NCI-H748 (cell line): ENCODE measurements at regions not wholly inside any gene's neighbourhood (a gene's known extent, or its start where the extent isn't known, plus 50 kb on each side); places are given as distances from the start of the nearest gene placed in this dataset.
"Not testable (repeated sequence)": the region's sequence is repeated elsewhere in the genome, so short reads cannot be mapped to it uniquely, and the experiment has no call there.

Source experiments
- DNase-seq: peaks from one replicate; lab custom pipeline; 2025; ENCODE audit not compliant: unreplicated experiment; lab: John Stamatoyannopoulos, UW

DNA sequence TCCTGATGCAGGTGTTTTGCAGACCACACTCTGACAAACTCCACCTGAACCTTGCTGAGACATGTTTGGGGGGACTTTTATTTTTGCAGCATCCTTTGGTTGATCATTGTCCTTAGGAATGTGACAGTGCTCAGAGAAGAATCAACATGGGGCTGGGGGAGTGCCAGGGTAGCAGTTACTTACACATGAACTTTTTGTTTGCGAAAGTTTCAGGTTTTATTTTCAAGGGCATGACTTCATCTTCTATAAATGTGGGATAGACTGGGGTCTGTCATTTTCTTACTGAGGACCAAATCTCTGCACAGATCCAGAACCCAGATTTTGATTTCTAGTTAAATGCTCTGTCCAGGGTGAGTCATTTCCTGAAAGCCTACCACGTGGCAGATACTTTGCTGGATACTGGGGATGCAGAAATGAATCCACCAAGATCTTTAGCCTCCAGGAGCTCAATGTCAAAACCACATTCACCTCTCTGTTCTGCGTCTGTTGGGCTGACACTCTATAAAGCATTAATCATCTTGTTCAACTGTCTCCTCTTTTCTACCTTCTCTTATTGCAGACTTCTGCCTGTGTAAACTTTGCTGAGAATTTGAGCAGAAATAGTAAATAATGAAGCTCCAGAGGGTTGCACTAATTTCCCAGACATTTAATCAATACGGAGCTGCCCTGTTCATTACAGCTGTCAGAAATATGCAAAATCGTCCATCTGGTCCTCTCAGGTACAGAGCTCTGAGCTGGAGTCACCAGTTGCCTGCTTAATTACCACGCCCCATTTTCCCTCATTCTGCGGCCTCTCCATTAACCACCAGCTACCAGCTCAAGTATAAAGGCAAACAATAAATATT is 387.9 kb downstream of the MIAT start:
- peak; percentile 84 for DNase-seq

DNA sequence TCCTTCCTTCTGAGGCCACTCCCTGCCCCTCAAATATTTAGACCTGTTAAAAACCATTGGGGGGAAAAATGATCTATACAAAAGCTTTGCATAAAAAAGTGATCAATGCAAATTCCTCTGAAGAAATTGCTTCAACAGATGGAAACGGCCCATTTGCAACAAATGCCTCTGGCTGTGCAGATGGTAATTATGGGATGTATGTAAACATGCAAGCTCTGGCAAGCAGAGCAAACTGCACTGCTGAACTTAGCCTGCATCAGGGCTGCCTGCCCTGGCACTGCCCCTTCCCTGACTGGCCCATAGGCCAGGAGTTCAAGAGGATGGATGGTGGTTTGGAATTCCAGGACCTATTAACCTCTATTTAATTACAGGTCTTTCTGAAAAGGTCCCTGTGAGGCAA is 388.7 kb downstream of the MIAT start:
- DNase-seq, result peak; percentile 81

DNA sequence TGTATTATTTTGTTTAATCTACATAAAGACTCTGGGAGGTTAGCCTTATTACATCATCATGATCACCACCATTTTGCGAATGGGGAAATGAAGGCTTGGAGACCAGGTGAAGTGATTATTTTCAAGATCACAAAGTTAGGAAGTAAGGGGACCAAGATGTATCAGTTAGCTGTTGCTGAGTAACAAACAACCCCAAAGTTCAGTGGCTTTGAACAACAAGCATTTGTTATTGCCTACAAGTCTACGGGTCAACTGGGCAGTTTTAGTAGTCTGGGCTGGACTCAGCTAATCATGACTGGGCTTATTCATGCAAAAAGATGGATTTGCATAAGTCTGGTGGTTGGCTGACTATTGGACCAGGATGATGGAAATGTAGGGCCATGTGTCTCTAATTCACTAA is 389.2 kb downstream of the MIAT start:
- no peak for DNase-seq

DNA sequence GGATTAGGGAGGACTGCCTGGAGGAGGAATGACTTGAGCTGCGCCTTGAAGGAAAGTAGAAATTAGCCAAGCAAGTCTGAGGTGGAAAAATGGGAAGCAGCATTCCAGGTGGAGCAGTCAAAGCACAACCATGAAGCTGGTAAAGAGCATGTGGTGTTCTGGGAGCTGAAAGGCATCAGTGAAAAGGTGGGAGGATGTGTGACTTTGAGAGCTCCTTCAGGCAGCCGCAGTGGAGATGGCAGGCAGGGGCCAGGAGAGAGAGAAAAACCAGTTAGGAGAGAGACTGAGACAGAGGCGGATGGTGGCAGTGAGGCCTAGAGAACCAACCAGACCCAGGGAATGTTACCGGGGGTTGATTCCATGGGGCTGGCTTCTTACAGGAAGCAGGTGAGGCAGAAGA is 393.4 kb downstream of the MIAT start:
- DNase-seq, result no peak

DNA sequence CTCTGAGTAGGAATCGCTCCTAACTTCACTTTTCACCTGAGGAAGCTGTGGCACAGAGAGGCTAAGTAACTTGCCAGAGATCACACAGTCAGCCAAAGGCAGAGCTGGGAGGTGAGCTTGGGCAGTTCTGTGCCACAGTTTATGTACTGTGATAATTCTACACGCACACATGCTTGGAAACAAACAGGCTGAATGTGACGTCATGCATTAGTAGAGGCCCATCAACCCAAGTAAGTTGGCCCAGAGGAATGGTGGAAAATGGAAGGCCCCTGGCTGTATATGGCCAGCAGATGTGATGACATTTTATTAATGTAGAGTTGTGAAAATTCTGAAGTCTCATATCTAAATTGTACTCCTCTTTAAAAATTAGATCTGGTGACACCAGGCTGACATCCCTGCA is 394.0 kb downstream of the MIAT start:
- no peak for DNase-seq

DNA sequence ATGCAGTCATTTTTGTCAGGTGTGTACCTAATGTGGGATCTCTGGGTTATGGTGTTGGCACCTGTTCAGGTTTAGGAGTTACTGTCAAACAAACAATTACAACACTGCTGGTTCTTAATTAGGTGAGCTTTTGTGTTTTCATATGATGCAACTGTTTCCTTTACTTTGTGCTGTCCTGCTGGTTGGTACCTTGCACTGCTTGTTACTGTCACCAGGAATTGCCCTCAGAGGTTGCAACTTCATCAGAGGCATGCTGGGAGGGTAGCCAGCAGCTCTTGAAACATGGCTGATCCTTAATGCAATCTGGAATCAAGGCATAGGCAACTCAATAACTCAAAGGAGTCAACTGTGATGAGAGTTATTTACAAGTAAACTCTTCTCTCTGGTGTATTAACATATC is 400.3 kb downstream of the MIAT start:
- peak; percentile 53 for DNase-seq

DNA sequence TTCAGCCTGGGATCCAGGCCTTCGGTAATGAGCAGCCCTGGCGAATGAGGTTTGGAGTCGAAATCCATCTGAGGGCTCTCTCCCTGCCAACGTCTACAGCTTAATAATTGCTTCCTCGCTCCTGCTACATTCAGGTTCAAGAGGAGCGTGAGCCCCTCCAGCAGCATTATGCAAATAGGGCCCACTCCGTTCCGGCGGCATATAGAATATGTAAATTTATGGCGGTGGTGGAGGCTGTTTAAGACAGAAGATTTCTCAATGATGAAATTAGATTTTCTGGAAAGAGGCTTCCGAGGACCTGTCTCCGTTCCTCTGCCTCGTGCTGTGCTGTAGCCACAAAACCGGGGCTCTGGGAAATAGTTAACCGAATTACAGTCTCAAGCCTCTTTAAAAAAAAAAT is 402.8 kb downstream of the MIAT start:
- DNase-seq, result no peak

DNA sequence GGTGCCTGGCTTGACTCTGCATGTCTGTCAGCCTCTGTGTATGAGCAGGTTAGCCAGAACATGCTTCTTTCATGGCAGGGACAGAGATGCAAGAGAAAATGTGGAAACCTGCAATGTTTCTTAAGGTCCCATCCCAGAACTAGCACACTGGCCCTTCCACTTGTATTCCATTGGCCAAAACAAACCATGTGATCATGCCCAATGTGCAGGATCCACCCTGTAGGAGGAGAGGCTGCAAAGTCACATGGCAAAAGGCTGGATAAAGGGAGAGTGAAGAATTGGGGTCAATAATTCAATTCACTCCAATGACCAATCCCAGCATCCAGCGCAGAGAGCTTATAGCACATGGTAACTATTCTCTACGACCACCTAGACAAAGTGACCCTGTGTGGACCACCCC is 405.5 kb downstream of the MIAT start:
- no peak for DNase-seq

DNA sequence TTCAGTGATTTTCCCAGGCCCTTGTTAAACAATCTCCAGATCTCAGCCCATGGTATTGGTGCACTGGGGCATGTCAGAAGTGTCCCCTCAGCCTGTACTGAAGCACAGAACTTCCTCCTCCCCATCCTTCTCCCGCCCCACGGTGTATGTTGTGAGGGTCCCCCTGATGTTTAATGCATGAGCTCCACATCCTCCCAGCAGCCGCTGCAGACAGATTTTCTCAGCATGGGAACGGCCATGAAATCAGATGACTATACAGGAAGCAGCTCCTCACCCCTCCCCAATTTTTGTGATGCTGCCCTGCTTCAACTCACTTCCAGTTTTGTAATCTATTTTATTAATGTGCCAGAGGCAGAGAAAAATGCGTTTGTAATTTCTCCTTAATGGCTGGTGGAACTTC is 406.0 kb downstream of the MIAT start:
- DNase-seq, result no peak

DNA sequence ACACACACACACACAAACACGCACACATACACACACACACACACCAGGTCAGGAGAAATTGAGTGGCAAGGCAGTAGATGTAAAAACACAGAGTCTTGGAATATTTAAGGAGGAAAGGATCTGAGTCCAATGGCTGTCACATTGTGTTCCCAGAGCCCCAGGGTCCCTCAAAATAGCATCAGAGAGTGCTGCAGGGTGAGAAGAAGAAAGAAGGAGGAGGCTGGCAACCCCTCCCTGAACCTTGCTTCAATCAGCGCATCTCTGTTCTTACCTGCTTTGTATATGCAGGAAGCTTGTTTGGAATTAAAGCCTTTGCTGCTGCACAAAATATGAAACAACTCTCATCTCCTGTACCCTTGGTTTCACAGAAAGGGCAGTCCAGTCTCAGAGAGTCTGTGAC is 406.5 kb downstream of the MIAT start:
- DNase-seq, result no peak

DNA sequence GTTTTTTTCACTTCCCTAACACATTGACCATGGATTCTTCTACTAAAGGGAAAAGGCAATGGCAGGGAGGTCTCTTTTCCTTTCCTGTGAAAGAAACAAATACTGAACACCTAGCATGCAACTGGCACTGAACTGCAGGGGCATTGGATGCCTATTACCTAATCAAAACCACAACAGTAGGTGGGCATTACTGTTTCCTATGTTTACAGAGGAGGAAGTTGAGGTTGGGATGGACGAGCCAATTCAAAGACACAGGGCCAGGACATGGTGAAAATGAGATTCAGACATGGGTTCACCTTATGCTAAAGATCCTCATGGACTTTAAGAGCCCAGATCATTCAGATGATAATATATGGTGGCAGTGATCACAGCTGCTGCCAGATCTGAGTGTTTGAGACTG is 407.0 kb downstream of the MIAT start:
- DNase-seq, result no peak

DNA sequence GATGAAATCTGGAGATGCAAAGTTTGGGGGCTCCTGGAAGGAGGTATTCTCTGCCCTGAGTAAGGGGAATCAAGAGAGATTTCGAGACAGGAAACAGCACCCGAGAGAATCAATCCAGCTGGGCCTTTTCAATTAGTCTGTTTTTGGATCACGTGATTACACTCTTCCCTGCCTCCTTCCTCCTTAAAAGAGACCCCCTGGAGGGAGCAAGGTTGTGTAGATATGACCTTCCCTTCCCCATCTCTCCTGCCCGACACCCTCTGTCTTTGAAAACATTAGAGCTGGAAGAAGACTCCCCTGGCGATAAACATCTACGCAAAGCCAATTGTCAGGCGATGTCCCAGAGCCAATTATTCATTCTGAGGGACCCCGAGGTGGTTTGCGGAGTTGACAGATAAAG is 407.9 kb downstream of the MIAT start:
- DNase-seq, result peak; percentile 57

DNA sequence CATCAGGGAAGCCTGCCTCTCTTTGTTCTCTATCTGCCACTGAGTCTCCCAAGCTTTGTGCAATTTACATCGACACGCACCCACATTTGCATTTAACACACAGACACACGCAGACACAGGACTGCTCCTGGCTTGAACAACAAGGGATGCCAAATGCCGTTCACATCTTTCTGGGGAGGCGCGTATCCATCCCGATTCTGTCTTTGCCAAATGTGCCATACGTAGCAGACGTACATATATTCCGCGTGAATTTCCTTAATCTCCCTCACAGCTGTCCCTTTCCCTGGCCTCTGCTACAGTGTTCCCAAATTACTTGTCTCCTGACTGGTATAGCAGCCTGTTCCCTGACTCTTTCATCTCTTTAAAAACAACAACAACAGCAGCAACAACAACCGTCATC is 409.5 kb downstream of the MIAT start:
- DNase-seq, result no peak

DNA sequence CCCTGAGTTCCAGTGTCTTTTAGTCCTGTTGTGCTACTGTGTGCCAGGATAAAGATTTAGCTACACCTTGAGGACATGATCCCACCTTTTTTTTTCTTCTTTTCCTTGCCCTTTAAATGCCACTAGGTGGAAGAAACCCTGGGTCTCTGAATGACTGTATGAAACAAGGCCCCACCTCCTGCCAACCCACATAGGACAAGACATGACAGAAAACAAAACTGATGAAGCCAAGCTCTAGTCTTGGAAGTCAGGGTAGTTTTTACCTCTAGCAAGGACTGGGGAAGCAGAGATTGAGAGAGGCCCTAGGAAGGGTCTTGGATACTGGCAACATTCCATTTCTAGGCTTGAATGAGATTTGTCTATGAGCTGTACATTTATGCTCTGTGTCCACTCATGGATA is 410.7 kb downstream of the MIAT start:
- DNase-seq, result no peak

DNA sequence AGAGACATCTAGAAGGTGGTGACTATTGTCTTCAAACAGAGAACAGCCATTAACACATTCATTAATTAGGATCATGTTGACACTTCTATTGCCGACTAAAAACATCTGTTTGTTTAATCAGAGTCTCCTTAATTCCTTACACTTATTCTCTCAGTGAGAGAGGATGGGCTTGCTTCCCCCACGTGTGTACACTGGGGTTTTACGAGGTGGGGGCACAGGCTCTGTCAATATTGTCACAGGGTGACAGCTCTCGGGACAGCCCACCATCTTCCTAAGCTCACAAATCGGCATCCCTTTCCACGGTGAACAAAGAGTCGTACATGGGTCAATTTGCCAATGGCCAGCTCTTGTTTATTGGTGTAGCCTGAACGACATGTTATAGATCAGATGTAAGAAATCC is 413.2 kb downstream of the MIAT start:
- DNase-seq, result peak; percentile 7

DNA sequence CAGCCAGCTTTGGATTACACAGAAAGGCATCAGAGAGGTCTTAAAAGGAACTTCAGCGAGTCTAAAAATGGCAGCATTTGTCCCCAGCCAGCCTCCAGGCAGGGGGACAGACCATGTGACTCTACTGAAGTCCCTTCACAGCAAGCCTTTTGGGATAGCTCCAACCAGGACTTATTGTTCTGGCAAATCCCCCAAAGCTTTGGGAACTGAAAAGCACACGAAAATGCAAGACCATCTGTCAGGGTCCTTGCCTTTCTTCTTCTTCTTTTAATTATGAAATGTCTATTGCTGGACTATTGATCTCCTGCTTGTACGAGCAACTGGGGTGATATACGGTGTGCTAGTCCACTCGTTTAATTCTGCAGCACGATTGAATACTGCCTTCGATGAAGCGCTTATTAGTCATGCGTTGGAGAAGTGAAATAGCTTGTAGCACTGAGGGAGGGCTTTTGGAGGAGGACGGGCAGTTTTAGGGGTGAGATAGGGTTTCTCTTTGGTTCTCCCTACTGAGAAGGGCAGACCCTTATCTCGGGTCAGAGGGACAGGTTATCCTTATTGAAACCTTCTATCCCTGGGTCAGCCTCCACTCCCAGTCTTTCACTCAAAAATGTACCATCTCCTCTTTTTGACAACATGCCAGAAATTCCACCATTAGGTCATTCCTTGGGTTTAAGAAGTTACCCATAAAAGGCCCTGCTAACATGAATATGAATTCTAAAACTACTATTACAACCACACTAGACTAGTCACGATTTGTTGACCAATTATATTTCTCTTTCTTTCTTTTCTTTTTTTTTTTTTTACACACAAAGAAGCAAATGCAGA is 416.4 kb downstream of the MIAT start:
- no peak for DNase-seq

DNA sequence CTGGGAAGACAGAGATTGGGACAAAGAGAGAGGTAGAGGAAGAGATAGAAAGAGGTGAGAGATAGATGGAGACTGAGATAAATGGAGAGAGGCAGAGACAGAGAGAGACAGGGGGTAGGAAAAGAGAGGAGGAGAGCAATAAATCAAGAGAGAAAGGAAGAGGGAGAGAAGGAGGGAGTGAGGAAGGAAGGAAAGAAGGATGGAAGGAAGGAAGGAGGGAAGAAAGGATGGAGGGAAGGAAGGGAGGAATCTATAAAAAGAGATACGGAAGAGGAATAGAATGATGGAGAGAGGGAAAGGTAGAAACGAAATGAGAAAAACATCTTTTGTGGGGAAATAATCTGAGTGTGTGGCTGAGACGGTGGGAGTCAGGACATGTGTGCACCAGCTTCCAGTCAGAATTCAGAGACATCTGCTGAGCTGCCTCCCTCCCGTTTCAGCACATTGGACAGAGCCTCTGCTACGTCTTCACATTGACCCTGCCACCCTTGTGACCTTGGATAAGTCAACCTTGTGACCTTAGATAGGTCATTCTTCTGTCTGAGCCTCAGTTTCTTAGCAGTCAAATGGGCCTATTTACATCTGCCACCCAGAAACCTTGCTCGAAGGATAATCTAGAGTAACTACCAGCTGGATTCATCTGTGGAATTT is 417.8 kb downstream of the MIAT start:
- DNase-seq, result no peak

DNA sequence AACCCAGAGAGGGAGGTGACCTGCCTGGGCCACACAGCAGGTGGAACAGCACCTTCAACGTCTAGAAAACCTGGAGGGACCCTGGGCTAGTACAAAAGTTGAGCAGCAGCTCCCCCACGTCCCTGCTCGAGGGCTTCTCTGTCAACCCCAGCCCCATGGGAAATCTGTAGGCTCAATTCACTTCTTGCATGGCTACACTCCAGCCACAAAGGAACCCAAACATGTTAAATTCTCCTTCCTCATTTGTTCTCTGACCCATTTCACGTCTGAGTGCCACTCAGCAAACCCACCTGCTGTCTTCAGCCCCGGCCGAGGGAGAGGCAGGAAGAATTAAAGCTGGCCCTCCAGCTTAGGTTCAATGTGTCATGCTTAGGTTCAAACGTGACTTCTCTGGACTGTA is 418.5 kb downstream of the MIAT start:
- DNase-seq, result no peak

DNA sequence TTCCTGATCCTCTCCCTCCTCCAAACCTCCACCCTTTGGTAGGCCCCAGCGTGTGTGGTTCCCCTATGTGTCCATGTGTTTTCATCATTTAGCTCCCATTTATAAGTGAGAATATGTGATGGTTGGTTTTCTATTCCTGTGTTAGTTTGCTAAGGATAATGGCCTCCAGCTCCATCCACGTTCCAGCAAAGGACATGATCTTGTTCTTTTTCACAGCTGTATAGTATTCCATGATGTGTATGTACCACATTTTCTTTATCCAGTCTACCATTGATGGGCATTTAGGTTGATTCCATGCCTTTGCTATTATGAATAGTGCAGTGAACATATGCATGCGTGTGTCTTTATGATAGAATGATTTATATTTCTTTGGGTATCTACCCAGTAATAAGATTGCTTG is 420.7 kb downstream of the MIAT start:
- DNase-seq, result not testable (repeated sequence)

DNA sequence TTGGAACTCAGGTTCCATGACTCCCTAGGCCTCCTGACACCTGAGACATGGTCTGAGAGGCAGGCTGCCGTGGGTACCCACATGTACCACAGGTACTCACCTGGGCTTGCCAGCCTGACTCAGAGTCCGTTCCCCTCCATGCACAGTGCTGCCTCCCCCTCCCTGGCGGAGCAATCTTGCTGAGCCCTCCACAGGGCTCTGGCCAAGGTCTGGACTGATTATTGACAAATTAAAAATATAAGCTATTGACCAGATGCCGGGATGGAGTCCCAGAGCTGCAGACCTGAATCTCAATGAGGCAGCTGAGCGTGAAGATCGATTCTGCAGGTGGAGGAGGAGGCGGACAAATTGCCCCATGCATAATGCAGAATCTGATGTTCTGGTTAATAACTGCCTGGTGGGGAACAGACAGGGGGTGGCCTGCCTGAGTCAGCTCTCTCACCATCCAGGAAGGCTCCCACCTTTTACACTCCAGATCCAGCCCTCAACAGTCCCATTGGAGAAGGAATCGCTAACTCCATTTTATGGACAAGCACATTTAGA is 422.7 kb downstream of the MIAT start:
- no peak for DNase-seq

DNA sequence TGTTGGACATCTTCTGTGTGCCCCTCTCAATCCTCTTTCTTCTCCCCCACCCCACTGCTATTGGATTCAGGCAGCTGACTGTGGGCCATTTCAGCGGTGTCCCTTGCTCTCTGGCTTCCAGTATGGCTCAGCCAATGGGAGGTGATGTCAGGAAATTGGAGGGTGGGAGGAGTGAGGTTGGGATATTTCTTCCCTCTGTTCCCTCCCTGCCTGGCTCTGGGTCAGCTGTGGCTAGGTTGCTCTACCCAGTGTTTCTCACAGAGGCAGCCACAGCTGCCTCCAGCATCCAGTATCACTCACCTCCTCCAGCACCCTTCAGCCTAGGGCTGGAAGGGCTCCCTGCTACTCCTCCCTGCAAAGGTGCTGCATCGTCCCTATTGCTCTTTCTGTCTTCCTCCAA is 423.5 kb downstream of the MIAT start:
- no peak for DNase-seq

DNA sequence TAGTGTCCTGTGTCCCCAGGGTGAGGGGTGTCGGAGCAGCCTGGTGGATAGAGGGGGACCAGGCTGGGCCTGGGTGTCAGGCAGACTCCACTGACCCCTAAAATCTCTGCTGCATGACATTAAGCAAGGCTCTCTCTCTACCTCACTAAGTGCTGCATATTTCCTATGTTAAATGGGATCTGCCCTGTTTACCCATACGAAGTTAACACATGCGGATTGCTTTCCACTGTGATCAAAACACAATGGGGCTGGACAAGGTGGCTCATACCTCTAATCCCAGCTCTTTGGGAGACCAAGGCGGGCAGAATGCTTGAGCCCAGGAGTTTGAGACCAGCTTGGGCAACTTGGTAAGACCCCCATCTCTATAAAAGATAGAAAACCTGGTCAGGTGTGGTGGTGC is 426.2 kb downstream of the MIAT start:
- DNase-seq, result no peak
